ENCODE measurements at regions not wholly inside any gene's neighbourhood (a gene's known extent, or its start where the extent isn't known, plus 50 kb on each side); places are given as distances from the start of the nearest gene placed in this dataset.

GRCh38 chr2:228527197-228527881 is 345.9 kb upstream of the SPHKAP start:
- TF ChIP-seq CTCF (conservative IDR thresholded peaks at IDR 0.05; ENCODE audit: low read length) (no peak), EZH2phosphoT487 (IDR thresholded peaks at IDR 0.05; ENCODE audit: borderline replicate concordance) (no peak)

All from Loucy (cell line).